Activated CD4-positive, alpha-beta T cell treated with anti-CD3 and anti-CD28 coated beads, Interleukin-2, amount 50 U/mL, for 48 hours (primary cell): ENCODE measurements at regions not wholly inside any gene's neighbourhood (a gene's known extent, or its start where the extent isn't known, plus 50 kb on each side); places are given as distances from the start of the nearest gene placed in this dataset.
"Not testable (repeated sequence)": the region's sequence is repeated elsewhere in the genome, so short reads cannot be mapped to it uniquely, and the experiment has no call there.

Source experiments
- DNase-seq, 2 experiments: peaks; one replicate each; pipeline ENCODE4 v3.0.0-alpha.2; 2020

- not testable (repeated sequence) for DNase-seq
Measured at GRCh38 chr18:5830902-5831301, 64.4 kb downstream of the TMEM200C start.

GRCh38 chr18:5828913-5829312 is 66.4 kb downstream of the TMEM200C start:
- DNase-seq = no peak

- DNase-seq = no peak
Measured at GRCh38 chr18:5825663-5826062, 69.7 kb downstream of the TMEM200C start.

GRCh38 chr18:5824370-5824984 is 70.8 kb downstream of the TMEM200C start:
- DNase-seq = no peak

GRCh38 chr18:5817816-5818215 is 77.5 kb downstream of the TMEM200C start:
- no peak for DNase-seq

GRCh38 chr18:5806860-5807259 is 88.5 kb downstream of the TMEM200C start:
- no peak for DNase-seq

GRCh38 chr18:5787936-5788335 is 107.4 kb downstream of the TMEM200C start:
- no peak for DNase-seq

- no peak for DNase-seq
Measured at GRCh38 chr18:5779922-5780321, 115.4 kb downstream of the TMEM200C start.

GRCh38 chr18:5772306-5773105 is 122.8 kb downstream of the TMEM200C start:
- DNase-seq = no peak

- DNase-seq = no peak
Measured at GRCh38 chr18:5771343-5771742, 124.0 kb downstream of the TMEM200C start.

- DNase-seq = no peak
Measured at GRCh38 chr18:5770176-5770575, 125.1 kb downstream of the TMEM200C start.

GRCh38 chr18:5768454-5768853 is 126.9 kb downstream of the TMEM200C start:
- no peak for DNase-seq

- DNase-seq = no peak
Measured at GRCh38 chr18:5759194-5759593, 136.1 kb downstream of the TMEM200C start.

- DNase-seq = no peak
Measured at GRCh38 chr18:5756823-5757222, 138.5 kb downstream of the TMEM200C start.

- no peak for DNase-seq
Measured at GRCh38 chr18:5747678-5748077, 147.6 kb downstream of the TMEM200C start.

- DNase-seq = no peak
Measured at GRCh38 chr18:5746844-5747243, 148.5 kb downstream of the TMEM200C start.

GRCh38 chr18:5744659-5745058 is 150.7 kb downstream of the TMEM200C start:
- DNase-seq = no peak

- DNase-seq = no peak
Measured at GRCh38 chr18:5738526-5738925, 156.8 kb downstream of the TMEM200C start.

GRCh38 chr18:5732318-5732717 is 163.0 kb downstream of the TMEM200C start:
- no peak for DNase-seq

GRCh38 chr18:5729983-5730699 is 165.2 kb downstream of the TMEM200C start:
- DNase-seq = no peak

- DNase-seq = no peak
Measured at GRCh38 chr18:5728531-5728930, 166.8 kb downstream of the TMEM200C start.

GRCh38 chr18:5726011-5726410 is 169.3 kb downstream of the TMEM200C start:
- no peak for DNase-seq

GRCh38 chr18:5721924-5722323 is 173.4 kb downstream of the TMEM200C start:
- no peak for DNase-seq

- no peak for DNase-seq
Measured at GRCh38 chr18:5720132-5720531, 175.2 kb downstream of the TMEM200C start.
